ENCODE measurements at regions not wholly inside any gene's neighbourhood (a gene's known extent, or its start where the extent isn't known, plus 50 kb on each side); places are given as distances from the start of the nearest gene placed in this dataset.
A peak's percentile ranks its signal among the peaks of the same experiment; 100 is the strongest.

- TF ChIP-seq HMBOX1 (IDR thresholded peaks at IDR 0.05) (no peak), FOXM1 (IDR thresholded peaks at IDR 0.05; ENCODE audit: low read depth) (no peak), FOXM1 (CRISPR knock-in tag; IDR thresholded peaks at IDR 0.05; ENCODE audit: low read depth) (no peak), MAFK (IDR thresholded peaks at IDR 0.05; ENCODE audit: low read length) (peak; percentile 42; the same call in 1 of the 2 replicates), BCL6 (CRISPR knock-in tag; IDR thresholded peaks at IDR 0.05) (no peak), ZNF449 (CRISPR knock-in tag; IDR thresholded peaks at IDR 0.05) (no peak), ZNF316 (IDR thresholded peaks at IDR 0.05) (peak; percentile 88), PRDM10 (IDR thresholded peaks at IDR 0.05; ENCODE audit: partially characterized antibody) (no peak), GTF2F1 (IDR thresholded peaks at IDR 0.05; ENCODE audit: low read depth, low read length) (no peak), MAFF (IDR thresholded peaks at IDR 0.05; ENCODE audit: low read length) (peak; percentile 69), FOXP4 (CRISPR knock-in tag; IDR thresholded peaks at IDR 0.05; ENCODE audit: borderline replicate concordance) (no peak)
These were observed 590.3 kb upstream of the CITED2 start (continued) for GRCh38 chr6:139964737-139965136.

Measured in K562 (cell line).